ENCODE measurements at regions not wholly inside any gene's neighbourhood (a gene's known extent, or its start where the extent isn't known, plus 50 kb on each side); places are given as distances from the start of the nearest gene placed in this dataset.

DNA sequence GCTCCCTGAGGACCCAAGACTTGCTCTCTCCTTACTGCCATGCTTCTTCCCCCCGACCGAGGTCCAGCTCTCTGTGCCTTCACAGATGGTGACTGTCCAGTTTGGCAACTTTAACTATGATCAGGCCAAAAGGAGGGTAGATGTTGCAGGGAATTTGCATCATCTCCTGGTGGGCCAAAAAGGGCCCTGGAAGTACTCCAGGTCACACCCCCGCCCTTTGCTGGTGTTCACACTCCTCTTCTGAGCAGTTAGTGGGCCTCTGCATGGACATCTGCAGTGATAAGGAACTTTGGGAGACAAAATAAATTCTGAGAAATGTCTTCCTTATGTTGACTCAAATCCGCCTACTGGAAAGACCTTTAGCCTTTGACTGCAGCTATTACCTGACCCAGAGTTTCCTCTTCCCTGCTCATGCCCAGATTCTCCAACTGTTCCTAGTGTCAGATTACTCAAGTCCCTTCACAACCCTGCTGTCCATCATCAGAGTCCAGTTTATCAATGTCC is 234.4 kb downstream of the LOXHD1 start:
- no peak for TF ChIP-seq POLR2A (IDR thresholded peaks at IDR 0.05)
- TF ChIP-seq, protein P1, sequence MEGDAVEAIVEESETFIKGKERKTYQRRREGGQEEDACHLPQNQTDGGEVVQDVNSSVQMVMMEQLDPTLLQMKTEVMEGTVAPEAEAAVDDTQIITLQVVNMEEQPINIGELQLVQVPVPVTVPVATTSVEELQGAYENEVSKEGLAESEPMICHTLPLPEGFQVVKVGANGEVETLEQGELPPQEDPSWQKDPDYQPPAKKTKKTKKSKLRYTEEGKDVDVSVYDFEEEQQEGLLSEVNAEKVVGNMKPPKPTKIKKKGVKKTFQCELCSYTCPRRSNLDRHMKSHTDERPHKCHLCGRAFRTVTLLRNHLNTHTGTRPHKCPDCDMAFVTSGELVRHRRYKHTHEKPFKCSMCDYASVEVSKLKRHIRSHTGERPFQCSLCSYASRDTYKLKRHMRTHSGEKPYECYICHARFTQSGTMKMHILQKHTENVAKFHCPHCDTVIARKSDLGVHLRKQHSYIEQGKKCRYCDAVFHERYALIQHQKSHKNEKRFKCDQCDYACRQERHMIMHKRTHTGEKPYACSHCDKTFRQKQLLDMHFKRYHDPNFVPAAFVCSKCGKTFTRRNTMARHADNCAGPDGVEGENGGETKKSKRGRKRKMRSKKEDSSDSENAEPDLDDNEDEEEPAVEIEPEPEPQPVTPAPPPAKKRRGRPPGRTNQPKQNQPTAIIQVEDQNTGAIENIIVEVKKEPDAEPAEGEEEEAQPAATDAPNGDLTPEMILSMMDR (IDR thresholded peaks at IDR 0.05 in 4 of 5, conservative IDR thresholded peaks at IDR 0.05 in 1 of 5) = no peak
